ENCODE measurements at regions not wholly inside any gene's neighbourhood (a gene's known extent, or its start where the extent isn't known, plus 50 kb on each side); places are given as distances from the start of the nearest gene placed in this dataset.
"Not testable (repeated sequence)": the region's sequence is repeated elsewhere in the genome, so short reads cannot be mapped to it uniquely, and the experiment has no call there.

- TF ChIP-seq CTCF (IDR thresholded peaks at IDR 0.05), result no peak
- Histone ChIP-seq H3K27ac (no peak overlapping the region), H3K4me3 (no peak overlapping the region), H3K9me3 (no peaks in the 10 kb centered on the region), H3K4me1 (no peaks in the 10 kb centered on the region), H3K36me3 (no peaks in the 10 kb centered on the region), H3K27me3 (no peaks in the 10 kb centered on the region)
- no peak for FAIRE-seq
- no peak for DNase-seq
- 44 to 78% methylated on average over 2 of the region's 2 CpGs for WGBS, 2 donors
- ATAC-seq, result no peak
- intact Hi-C loops (cut with DNase I), result no loop called here
These were observed 234.6 kb upstream of the ID4 start for GRCh38 chr6:19602434-19603013.

- 52 to 59% methylated on average over 1 of the region's 1 CpG for WGBS, 2 donors
- Histone ChIP-seq H3K27ac (no peak overlapping the region), H3K4me3 (no peak overlapping the region), H3K36me3 (no peaks in the 10 kb centered on the region), H3K9me3 (no peaks in the 10 kb centered on the region), H3K4me1 (no peaks in the 10 kb centered on the region), H3K27me3 (no peaks in the 10 kb centered on the region)
- FAIRE-seq (no peak), DNase-seq (no peak), ATAC-seq (no peak)
- TF ChIP-seq CTCF (IDR thresholded peaks at IDR 0.05), result no peak
- intact Hi-C loops (cut with DNase I), result no loop called here
These were observed 233.4 kb upstream of the ID4 start for GRCh38 chr6:19603721-19604120.

- intact Hi-C loops (cut with DNase I), result no loop called here
- no peaks in the 10 kb centered on the region for H3K4me1 ChIP-seq
- ATAC-seq, result no peak
- no peak for FAIRE-seq
- WGBS, 2 donors, result 61 to 81% methylated on average over 6 of the region's 6 CpGs
- H3K9me3 ChIP-seq, result no peaks in the 10 kb centered on the region
- no peaks in the 10 kb centered on the region for H3K27me3 ChIP-seq
- no peak for DNase-seq
- H3K36me3 ChIP-seq, result no peaks in the 10 kb centered on the region
- no peak overlapping the region for H3K4me3 ChIP-seq
- no peak overlapping the region for H3K27ac ChIP-seq
- TF ChIP-seq CTCF (IDR thresholded peaks at IDR 0.05), result no peak
These were observed 231.5 kb upstream of the ID4 start for GRCh38 chr6:19605624-19606023.

- Histone ChIP-seq H3K4me3 (no peak overlapping the region), H3K27me3 (no peaks in the 10 kb centered on the region), H3K36me3 (no peaks in the 10 kb centered on the region), H3K4me1 (no peaks in the 10 kb centered on the region), H3K27ac (no peak overlapping the region), H3K9me3 (no peaks in the 10 kb centered on the region)
- ATAC-seq (no peak), DNase-seq (no peak), FAIRE-seq (no peak)
- intact Hi-C loops (cut with DNase I), result no loop called here
- 31 to 36% methylated on average over 1 of the region's 1 CpG for WGBS, 2 donors
- no peak for TF ChIP-seq CTCF (IDR thresholded peaks at IDR 0.05)
These were observed 228.6 kb upstream of the ID4 start for GRCh38 chr6:19608546-19608945.

GRCh38 chr6:19609972-19610641 lies 227.1 kb upstream of the ID4 start:
- FAIRE-seq (no peak), ATAC-seq (no peak), DNase-seq (no peak)
- H3K27me3 ChIP-seq, result no peaks in the 10 kb centered on the region
- no peaks in the 10 kb centered on the region for H3K4me1 ChIP-seq
- no peak overlapping the region for H3K4me3 ChIP-seq
- intact Hi-C loops (cut with DNase I), result no loop called here
- no peaks in the 10 kb centered on the region for H3K9me3 ChIP-seq
- 67 to 83% methylated on average over 5 of the region's 5 CpGs for WGBS, 2 donors
- no peak for TF ChIP-seq CTCF (IDR thresholded peaks at IDR 0.05)
- no peaks in the 10 kb centered on the region for H3K36me3 ChIP-seq
- no peak overlapping the region for H3K27ac ChIP-seq

- FAIRE-seq; H3K9me3 ChIP-seq; H3K27me3 ChIP-seq; intact Hi-C loops (cut with DNase I); H3K36me3 ChIP-seq; H3K4me1 ChIP-seq; ATAC-seq; DNase-seq; H3K4me3 ChIP-seq; H3K27ac ChIP-seq: not testable (repeated sequence)
- 84 to 91% methylated on average over 27 of the region's 27 CpGs for WGBS, 2 donors
These were observed 224.3 kb upstream of the ID4 start for GRCh38 chr6:19612672-19613466.
